Neuron (in vitro differentiated cells): ENCODE measurements at regions not wholly inside any gene's neighbourhood (a gene's known extent, or its start where the extent isn't known, plus 50 kb on each side); places are given as distances from the start of the nearest gene placed in this dataset.
"Not testable (repeated sequence)": the region's sequence is repeated elsewhere in the genome, so short reads cannot be mapped to it uniquely, and the experiment has no call there.

ENCODE experiments used
- H2AFZ ChIP-seq: one replicate; pipeline ENCODE4 v1.6.1; 2013; ENCODE audit warnings: low read depth, mild to moderate bottlenecking, inconsistent platforms, low read length, moderate library complexity
- H3K27me3 ChIP-seq: one replicate; pipeline ENCODE4 v1.6.1; 2013; ENCODE audit warnings: low read length; ENCODE audit not compliant: insufficient read depth
- H3K36me3 ChIP-seq: one replicate; pipeline ENCODE4 v1.6.1; 2013; ENCODE audit warnings: low read length; ENCODE audit not compliant: insufficient read depth
- H3K4me1 ChIP-seq: one replicate; pipeline ENCODE4 v1.6.1; 2013; ENCODE audit warnings: low read length; ENCODE audit not compliant: insufficient read depth
- H3K4me3 ChIP-seq: 2 replicates; pipeline ENCODE4 v1.5.1; 2013; ENCODE audit warnings: mild to moderate bottlenecking, low read length, moderate library complexity
- H3K9me3 ChIP-seq: one replicate; pipeline ENCODE4 v1.6.1; 2013; ENCODE audit warnings: low read length

GRCh38 chr2:235220331-235220730, 268.5 kb downstream of the SH3BP4 start:
- H3K36me3 ChIP-seq: no peaks in the 10 kb centered on the region
- H2AFZ ChIP-seq: no peak overlapping the region
- no peak overlapping the region for H3K4me3 ChIP-seq
- no peaks in the 10 kb centered on the region for H3K27me3 ChIP-seq
- no peaks in the 10 kb centered on the region for H3K4me1 ChIP-seq
- H3K9me3 ChIP-seq: peaks cover 3% of the 10 kb centered on the region

- H3K4me3 ChIP-seq: no peak overlapping the region
- no peak overlapping the region for H2AFZ ChIP-seq
- peaks cover 3% of the 10 kb centered on the region for H3K9me3 ChIP-seq
These were observed 270.8 kb upstream of the AGAP1 start for GRCh38 chr2:235223011-235223410.

GRCh38 chr2:235224410-235224809, 269.4 kb upstream of the AGAP1 start:
- no peak overlapping the region for H2AFZ ChIP-seq
- H3K36me3 ChIP-seq: no peaks in the 10 kb centered on the region
- no peak overlapping the region for H3K4me3 ChIP-seq
- peaks cover 7% of the 10 kb centered on the region for H3K27me3 ChIP-seq
- no peaks in the 10 kb centered on the region for H3K4me1 ChIP-seq
- H3K9me3 ChIP-seq: peaks cover 3% of the 10 kb centered on the region

More at GRCh38 chr2:235223011-235223410, 270.8 kb upstream of the AGAP1 start:
- H3K27me3 ChIP-seq: peaks cover 7% of the 10 kb centered on the region
- H3K36me3 ChIP-seq: no peaks in the 10 kb centered on the region
- no peaks in the 10 kb centered on the region for H3K4me1 ChIP-seq

GRCh38 chr2:235225261-235225660, 268.6 kb upstream of the AGAP1 start:
- no peak overlapping the region for H3K4me3 ChIP-seq
- H3K9me3 ChIP-seq: peaks cover 3% of the 10 kb centered on the region
- H3K27me3 ChIP-seq: peaks cover 7% of the 10 kb centered on the region
- no peaks in the 10 kb centered on the region for H3K4me1 ChIP-seq
- no peak overlapping the region for H2AFZ ChIP-seq
- H3K36me3 ChIP-seq: no peaks in the 10 kb centered on the region

- H3K9me3 ChIP-seq: peaks cover 3% of the 10 kb centered on the region
- H3K4me3 ChIP-seq: no peak overlapping the region
- H3K27me3 ChIP-seq: peaks cover 7% of the 10 kb centered on the region
- no peaks in the 10 kb centered on the region for H3K4me1 ChIP-seq
- H2AFZ ChIP-seq: no peak overlapping the region
- no peaks in the 10 kb centered on the region for H3K36me3 ChIP-seq
These were observed 266.3 kb upstream of the AGAP1 start for GRCh38 chr2:235227590-235227989.

GRCh38 chr2:235228422-235228821, 265.4 kb upstream of the AGAP1 start:
- not testable (repeated sequence) for H3K9me3 ChIP-seq, H3K4me1 ChIP-seq, H3K27me3 ChIP-seq, H3K36me3 ChIP-seq, H2AFZ ChIP-seq, H3K4me3 ChIP-seq

GRCh38 chr2:235229236-235229635, 264.6 kb upstream of the AGAP1 start:
- H3K4me1 ChIP-seq: no peaks in the 10 kb centered on the region
- H3K36me3 ChIP-seq: no peaks in the 10 kb centered on the region
- H2AFZ ChIP-seq: no peak overlapping the region
- H3K9me3 ChIP-seq: no peaks in the 10 kb centered on the region
- peaks cover 7% of the 10 kb centered on the region for H3K27me3 ChIP-seq
- no peak overlapping the region for H3K4me3 ChIP-seq

GRCh38 chr2:235230821-235231601, 262.8 kb upstream of the AGAP1 start:
- H3K9me3 ChIP-seq: no peaks in the 10 kb centered on the region
- no peak overlapping the region for H3K4me3 ChIP-seq
- H3K36me3 ChIP-seq: no peaks in the 10 kb centered on the region
- H2AFZ ChIP-seq: no peak overlapping the region
- peaks cover 5% of the 10 kb centered on the region for H3K27me3 ChIP-seq
- H3K4me1 ChIP-seq: no peaks in the 10 kb centered on the region

- Histone ChIP-seq H3K36me3 (no peaks in the 10 kb centered on the region), H3K9me3 (no peaks in the 10 kb centered on the region), H3K4me3 (no peak overlapping the region), H2AFZ (no peak overlapping the region), H3K4me1 (no peaks in the 10 kb centered on the region), H3K27me3 (no peaks in the 10 kb centered on the region)
These were observed 261.1 kb upstream of the AGAP1 start for GRCh38 chr2:235232449-235233433.

GRCh38 chr2:235234736-235235135, 259.1 kb upstream of the AGAP1 start:
- Histone ChIP-seq H3K9me3 (no peaks in the 10 kb centered on the region), H3K27me3 (no peaks in the 10 kb centered on the region), H3K4me1 (no peaks in the 10 kb centered on the region), H3K4me3 (no peak overlapping the region), H2AFZ (no peak overlapping the region), H3K36me3 (no peaks in the 10 kb centered on the region)

- H3K36me3 ChIP-seq: no peaks in the 10 kb centered on the region
- no peak overlapping the region for H3K4me3 ChIP-seq
- no peaks in the 10 kb centered on the region for H3K27me3 ChIP-seq
- H3K4me1 ChIP-seq: no peaks in the 10 kb centered on the region
- no peaks in the 10 kb centered on the region for H3K9me3 ChIP-seq
- no peak overlapping the region for H2AFZ ChIP-seq
These were observed 257.7 kb upstream of the AGAP1 start for GRCh38 chr2:235235977-235236767.

- Histone ChIP-seq H3K36me3 (no peaks in the 10 kb centered on the region), H2AFZ (no peak overlapping the region), H3K9me3 (no peaks in the 10 kb centered on the region), H3K27me3 (no peaks in the 10 kb centered on the region), H3K4me1 (no peaks in the 10 kb centered on the region), H3K4me3 (no peak overlapping the region)
These were observed 255.3 kb upstream of the AGAP1 start for GRCh38 chr2:235238537-235238936.
